ENCODE measurements at regions not wholly inside any gene's neighbourhood (a gene's known extent, or its start where the extent isn't known, plus 50 kb on each side); places are given as distances from the start of the nearest gene placed in this dataset.

DNA sequence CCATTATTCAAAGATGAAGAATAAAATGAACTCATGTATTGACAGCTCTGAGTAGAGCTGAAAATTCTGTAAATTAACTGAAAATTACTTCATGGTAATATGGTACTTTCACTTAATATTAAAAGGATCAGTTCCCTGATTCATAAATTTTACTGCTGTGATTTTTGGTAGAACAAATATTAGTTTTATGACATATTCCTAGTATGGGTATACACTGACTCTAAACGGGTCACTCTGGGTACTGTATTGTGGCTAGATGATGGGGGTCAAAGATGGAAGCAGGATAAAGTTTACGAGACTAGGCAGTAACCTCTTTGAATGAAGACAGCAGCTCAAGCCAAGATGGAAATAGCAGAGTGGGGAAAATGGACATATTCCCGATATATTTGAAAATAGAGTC is 135.5 kb downstream of the NUAK1 start:
- no peak for DNase-seq (ENCODE audit: extremely low read depth, low read depth)
- H3K4me3 ChIP-seq (replicated peaks; ENCODE audit: low read depth, low read length): no peak overlapping the region
- TF ChIP-seq, protein P1, sequence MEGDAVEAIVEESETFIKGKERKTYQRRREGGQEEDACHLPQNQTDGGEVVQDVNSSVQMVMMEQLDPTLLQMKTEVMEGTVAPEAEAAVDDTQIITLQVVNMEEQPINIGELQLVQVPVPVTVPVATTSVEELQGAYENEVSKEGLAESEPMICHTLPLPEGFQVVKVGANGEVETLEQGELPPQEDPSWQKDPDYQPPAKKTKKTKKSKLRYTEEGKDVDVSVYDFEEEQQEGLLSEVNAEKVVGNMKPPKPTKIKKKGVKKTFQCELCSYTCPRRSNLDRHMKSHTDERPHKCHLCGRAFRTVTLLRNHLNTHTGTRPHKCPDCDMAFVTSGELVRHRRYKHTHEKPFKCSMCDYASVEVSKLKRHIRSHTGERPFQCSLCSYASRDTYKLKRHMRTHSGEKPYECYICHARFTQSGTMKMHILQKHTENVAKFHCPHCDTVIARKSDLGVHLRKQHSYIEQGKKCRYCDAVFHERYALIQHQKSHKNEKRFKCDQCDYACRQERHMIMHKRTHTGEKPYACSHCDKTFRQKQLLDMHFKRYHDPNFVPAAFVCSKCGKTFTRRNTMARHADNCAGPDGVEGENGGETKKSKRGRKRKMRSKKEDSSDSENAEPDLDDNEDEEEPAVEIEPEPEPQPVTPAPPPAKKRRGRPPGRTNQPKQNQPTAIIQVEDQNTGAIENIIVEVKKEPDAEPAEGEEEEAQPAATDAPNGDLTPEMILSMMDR (IDR thresholded peaks at IDR 0.05; ENCODE audit: low read depth, low read length, missing control alignments): no peak

DNA sequence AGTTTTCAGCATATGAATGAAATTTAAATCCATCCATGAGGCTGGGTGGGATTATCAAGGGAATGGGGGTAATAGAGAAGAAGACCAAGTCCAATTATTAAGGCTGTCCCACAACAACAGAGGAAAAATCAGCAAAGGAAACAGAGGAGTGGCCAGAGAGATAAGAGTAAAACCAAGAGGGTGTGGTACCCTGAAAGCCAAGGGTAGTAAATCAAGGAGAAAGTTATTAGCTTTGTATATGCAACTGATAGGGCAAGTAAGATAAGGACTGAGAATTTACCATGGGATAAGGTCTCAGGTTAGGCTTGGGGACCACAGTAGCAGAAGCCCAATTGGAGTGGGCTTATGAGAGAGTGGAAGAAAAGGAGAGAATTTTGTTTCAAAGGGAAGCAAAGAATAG is 134.5 kb downstream of the NUAK1 start:
- H3K4me3 ChIP-seq (replicated peaks; ENCODE audit: low read depth, low read length): no peak overlapping the region
- no peak for DNase-seq (ENCODE audit: extremely low read depth, low read depth)
- TF ChIP-seq, protein P1 (IDR thresholded peaks at IDR 0.05; ENCODE audit: low read depth, low read length, missing control alignments): no peak

DNA sequence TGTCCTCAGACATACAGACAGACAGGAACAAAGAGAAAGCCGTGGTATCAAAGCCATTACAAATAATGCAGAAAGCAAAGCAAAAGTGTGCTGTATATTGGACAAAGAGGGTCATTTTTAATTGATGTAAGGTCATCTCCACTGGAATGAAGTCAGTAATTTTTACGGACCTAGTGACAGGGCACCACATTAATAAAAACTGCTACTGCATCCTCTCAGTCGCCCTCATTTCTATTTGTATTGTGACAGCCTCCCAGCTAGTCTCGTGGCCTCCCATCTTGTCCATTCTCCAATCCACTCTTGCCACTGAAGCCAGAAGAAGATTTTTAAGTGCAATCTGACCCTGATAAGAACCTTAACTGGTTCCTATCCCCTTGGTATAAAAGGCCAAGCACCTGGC is 132.4 kb downstream of the NUAK1 start:
- no peak overlapping the region for H3K4me3 ChIP-seq (replicated peaks; ENCODE audit: low read depth, low read length)
- DNase-seq (ENCODE audit: extremely low read depth, low read depth): no peak
- TF ChIP-seq, protein P1 (IDR thresholded peaks at IDR 0.05; ENCODE audit: low read depth, low read length, missing control alignments): no peak

DNA sequence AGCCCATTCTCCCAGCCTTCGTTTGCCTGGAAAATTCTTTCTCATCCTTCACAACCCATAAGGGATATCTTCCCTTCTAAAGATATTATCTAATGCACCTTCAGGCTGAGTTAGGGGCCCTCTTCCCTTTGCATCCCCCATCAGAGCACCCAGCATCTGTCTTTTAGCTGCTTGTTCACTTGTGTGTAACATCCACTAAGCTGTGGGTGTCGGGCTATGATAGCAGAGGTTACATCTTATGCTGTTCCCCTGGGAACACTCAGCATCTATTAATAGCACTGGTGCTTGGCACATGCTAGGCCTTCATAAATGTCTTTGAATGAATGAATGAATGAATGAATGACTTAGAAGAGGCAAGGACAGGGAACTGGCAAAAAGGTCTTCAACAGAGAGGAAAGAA is 131.8 kb downstream of the NUAK1 start:
- DNase-seq (ENCODE audit: extremely low read depth, low read depth): no peak
- TF ChIP-seq, protein P1 (IDR thresholded peaks at IDR 0.05; ENCODE audit: low read depth, low read length, missing control alignments): no peak
- no peak overlapping the region for H3K4me3 ChIP-seq (replicated peaks; ENCODE audit: low read depth, low read length)

DNA sequence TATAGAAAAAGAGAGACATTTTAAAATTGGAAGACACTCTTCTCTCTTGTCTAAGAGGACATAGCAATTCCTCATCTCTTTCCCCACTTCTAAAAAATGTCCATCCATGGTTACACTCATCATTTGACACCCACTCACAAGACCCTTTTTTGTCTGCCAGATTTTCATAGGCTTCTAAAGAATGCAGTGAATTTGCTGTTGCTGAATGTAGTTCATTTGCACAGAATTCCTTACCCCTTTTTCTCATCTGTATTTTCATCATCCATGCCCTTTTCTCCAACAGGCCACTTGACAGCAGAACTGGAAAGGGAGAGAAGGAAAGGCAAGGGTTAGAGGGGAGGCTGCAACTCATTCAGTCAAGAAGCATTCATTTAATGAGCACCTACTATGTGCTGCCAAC is 128.0 kb downstream of the NUAK1 start:
- TF ChIP-seq, protein P1 (IDR thresholded peaks at IDR 0.05; ENCODE audit: low read depth, low read length, missing control alignments): no peak
- no peak overlapping the region for H3K4me3 ChIP-seq (replicated peaks; ENCODE audit: low read depth, low read length)
- no peak for DNase-seq (ENCODE audit: extremely low read depth, low read depth)
